Duodenal mucosa (tissue), 2 donors: ENCODE measurements at regions not wholly inside any gene's neighbourhood (a gene's known extent, or its start where the extent isn't known, plus 50 kb on each side); places are given as distances from the start of the nearest gene placed in this dataset.

ENCODE experiments used
- H3K27ac ChIP-seq: one replicate; pipeline ENCODE4 v1.7.0; 2013; ENCODE audit warnings: low read depth, low read length
- H3K27me3 ChIP-seq, 2 donors: one replicate each; pipeline ENCODE4 v1.7.0; 2013; ENCODE audit warnings: low read length in 2 of 2, control low read depth in 1 of 2; ENCODE audit not compliant: insufficient read depth in 2 of 2, control insufficient read depth in 1 of 2
- H3K36me3 ChIP-seq, 2 donors: one replicate each; pipeline ENCODE4 v1.7.0; 2013; ENCODE audit warnings: low read length in 2 of 2, control low read depth in 1 of 2; ENCODE audit not compliant: insufficient read depth in 2 of 2, control insufficient read depth in 1 of 2
- H3K4me1 ChIP-seq, 2 donors: one replicate each; pipeline ENCODE4 v1.7.0; 2013; ENCODE audit warnings: low read length in 2 of 2, control low read depth in 1 of 2; ENCODE audit not compliant: insufficient read depth in 2 of 2, control insufficient read depth in 1 of 2
- H3K4me3 ChIP-seq, 2 donors: one replicate each; pipeline ENCODE4 v1.7.0; 2013; ENCODE audit warnings: low read length in 2 of 2, low read depth in 1 of 2
- H3K9ac ChIP-seq, 2 donors: one replicate each; pipeline ENCODE4 v1.7.0; 2013; ENCODE audit warnings: low read length in 2 of 2, low read depth in 1 of 2
- H3K9me3 ChIP-seq, 2 donors: one replicate each; pipeline ENCODE4 v1.7.0; 2013; ENCODE audit warnings: low read length in 2 of 2, control low read depth in 1 of 2; ENCODE audit not compliant: control insufficient read depth in 1 of 2

- Histone ChIP-seq H3K27me3 (no peaks in the 10 kb centered on the region), H3K4me1 (peaks cover 7 to 10% of the 10 kb centered on the region in 2 donors), H3K27ac (no peak overlapping the region), H3K9me3 (no peaks in the 10 kb centered on the region), H3K9ac (no peak overlapping the region), H3K36me3 (no peaks in the 10 kb centered on the region), H3K4me3 (no peak overlapping the region)
Observed at GRCh38 chr12:45670346-45671065, 59.0 kb upstream of the ARID2 start.

DNA sequence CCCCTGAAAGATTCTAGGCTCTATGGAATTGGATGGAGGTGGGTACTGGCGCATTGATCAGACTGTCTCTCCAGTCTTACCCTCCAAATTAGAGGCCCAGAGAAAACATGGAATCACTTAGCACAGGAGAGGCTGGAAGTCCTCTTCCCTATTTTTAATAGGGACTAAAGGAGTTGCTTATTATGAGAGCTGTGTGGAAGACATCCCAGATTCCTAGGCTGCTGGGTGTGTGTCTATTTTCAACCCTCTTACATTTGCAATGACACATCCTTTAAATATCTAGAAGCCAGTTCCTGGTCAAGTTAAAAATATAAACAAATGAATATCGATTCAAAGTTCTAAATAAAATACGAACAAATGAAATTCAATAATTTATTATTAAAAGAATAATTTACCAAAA, 58.3 kb upstream of the ARID2 start:
- H3K4me3 ChIP-seq = no peak overlapping the region
- no peaks in the 10 kb centered on the region for H3K36me3 ChIP-seq
- H3K9ac ChIP-seq = no peak overlapping the region
- H3K9me3 ChIP-seq = no peaks in the 10 kb centered on the region
- H3K27me3 ChIP-seq = no peaks in the 10 kb centered on the region
- H3K27ac ChIP-seq = no peak overlapping the region
- H3K4me1 ChIP-seq = peaks cover 7 to 10% of the 10 kb centered on the region in 2 donors

DNA sequence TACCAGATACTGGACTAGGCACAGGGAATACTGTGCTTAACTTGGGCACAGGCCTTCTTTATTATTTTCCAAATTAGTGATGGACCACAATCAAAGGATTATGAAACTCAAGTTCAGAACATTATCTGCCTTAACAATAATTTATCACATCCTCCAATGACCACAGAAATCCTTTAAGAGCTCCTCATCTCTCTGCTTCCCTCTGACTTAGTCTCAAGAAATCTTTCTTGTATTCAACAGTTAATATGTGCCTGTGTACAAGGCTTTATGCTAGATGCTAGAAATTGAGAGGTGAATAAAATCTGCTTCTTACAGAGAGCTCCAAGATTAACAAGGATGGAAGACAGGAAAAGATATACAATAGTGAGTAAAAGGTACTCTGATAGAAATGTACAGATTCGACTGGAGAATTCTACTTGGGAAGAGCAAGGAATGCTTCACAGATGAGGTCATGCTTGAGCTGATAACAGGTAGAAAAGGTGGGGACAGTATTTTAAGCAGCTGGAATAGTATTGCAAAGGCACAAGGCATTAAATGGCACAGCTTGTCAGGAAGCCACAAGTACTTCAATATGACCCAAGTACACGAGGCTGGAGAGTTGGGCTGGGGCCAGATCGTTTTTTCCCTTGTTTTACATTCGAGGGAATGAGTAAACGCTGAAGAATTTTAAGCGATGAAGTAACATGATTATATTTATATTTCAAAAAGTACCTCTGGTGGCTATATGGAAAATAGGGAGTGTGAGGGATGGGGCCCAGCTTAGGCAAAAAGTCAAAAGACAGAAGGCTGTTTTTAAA, 55.1 kb upstream of the ARID2 start:
- H3K9me3 ChIP-seq = no peaks in the 10 kb centered on the region
- no peaks in the 10 kb centered on the region for H3K27me3 ChIP-seq
- peaks cover 3 to 7% of the 10 kb centered on the region in 2 donors for H3K4me1 ChIP-seq
- H3K36me3 ChIP-seq = no peaks in the 10 kb centered on the region
- no peak overlapping the region for H3K4me3 ChIP-seq
- H3K9ac ChIP-seq = no peak overlapping the region
- H3K27ac ChIP-seq = no peak overlapping the region

- Histone ChIP-seq H3K27me3 (no peaks in the 10 kb centered on the region), H3K36me3 (no peaks in the 10 kb centered on the region), H3K9me3 (no peaks in the 10 kb centered on the region), H3K4me3 (no peak overlapping the region), H3K4me1 (peaks cover 0 to 3% of the 10 kb centered on the region in 2 donors), H3K9ac (no peak overlapping the region), H3K27ac (no peak overlapping the region)
Observed at GRCh38 chr12:45675534-45675933, 54.0 kb upstream of the ARID2 start.
